NCI-H1092 treated with DMSO at 0.1 percent for 48 hours (cell line): ENCODE measurements at regions not wholly inside any gene's neighbourhood (a gene's known extent, or its start where the extent isn't known, plus 50 kb on each side); places are given as distances from the start of the nearest gene placed in this dataset.

ENCODE experiments used
- DNase-seq: peaks from one replicate; lab custom pipeline; 2025; lab: John Stamatoyannopoulos, UW

- DNase-seq = no peak
These were observed 80.8 kb upstream of the RNU6ATAC start for GRCh38 chr9:134245179-134245578.

- no peak for DNase-seq
These were observed 78.2 kb upstream of the RXRA start for GRCh38 chr9:134247918-134248631.

GRCh38 chr9:134251296-134252069, 74.8 kb upstream of the RXRA start:
- DNase-seq = no peak

GRCh38 chr9:134252084-134252830, 74.0 kb upstream of the RXRA start:
- peak; percentile 9 for DNase-seq

- no peak for DNase-seq
These were observed 72.5 kb upstream of the RXRA start for GRCh38 chr9:134253606-134254205.

GRCh38 chr9:134258332-134258731, 67.9 kb upstream of the RXRA start:
- DNase-seq = no peak

GRCh38 chr9:134258828-134259546, 67.3 kb upstream of the RXRA start:
- DNase-seq = no peak

- no peak for DNase-seq
These were observed 66.5 kb upstream of the RXRA start for GRCh38 chr9:134259708-134260107.

GRCh38 chr9:134260801-134261200, 65.5 kb upstream of the RXRA start:
- DNase-seq = no peak

GRCh38 chr9:134262035-134262434, 64.2 kb upstream of the RXRA start:
- DNase-seq = no peak

- DNase-seq = no peak
These were observed 62.7 kb upstream of the RXRA start for GRCh38 chr9:134263596-134263995.

GRCh38 chr9:134264169-134264568, 62.1 kb upstream of the RXRA start:
- DNase-seq = no peak

- no peak for DNase-seq
These were observed 61.2 kb upstream of the RXRA start for GRCh38 chr9:134265078-134265477.

GRCh38 chr9:134266418-134266817, 59.8 kb upstream of the RXRA start:
- DNase-seq = no peak

- DNase-seq = no peak
These were observed 58.9 kb upstream of the RXRA start for GRCh38 chr9:134267305-134267880.

- DNase-seq = no peak
These were observed 58.2 kb upstream of the RXRA start for GRCh38 chr9:134267881-134268724.

GRCh38 chr9:134268747-134269146, 57.5 kb upstream of the RXRA start:
- no peak for DNase-seq

- DNase-seq = peak; percentile 16
These were observed 54.6 kb upstream of the RXRA start for GRCh38 chr9:134271338-134272301.

- no peak for DNase-seq
These were observed 53.8 kb upstream of the RXRA start for GRCh38 chr9:134272302-134273023.
